HEK293 (cell line): ENCODE measurements at regions not wholly inside any gene's neighbourhood (a gene's known extent, or its start where the extent isn't known, plus 50 kb on each side); places are given as distances from the start of the nearest gene placed in this dataset.

ENCODE experiments used
- CTCF ChIA-PET: fragments of 350-600 bp; formaldehyde crosslinking; extraction: SDS; loops from one replicate; lab custom pipeline; 2021; ENCODE audit warnings: antibody characterized with exemption; lab: Yijun Ruan, JAX
- POLR2A ChIA-PET: fragments of 300-600 bp; formaldehyde crosslinking; extraction: SDS; loops from one replicate; lab custom pipeline; 2020; ENCODE audit warnings: antibody characterized with exemption, inconsistent platforms; lab: Yijun Ruan, JAX
- H3K27ac ChIP-seq: fragments of 200-500 bp; sonication (Bioruptor generic); 2 replicates; pipeline ENCODE4 v1.5.1; 2014; ENCODE audit warnings: low read depth, low read length, control low read depth, inconsistent platforms; ENCODE audit errors: extremely low read depth
- H3K36me3 ChIP-seq, 2 experiments: fragments of 200-500 bp in 1 of 2; sonication (Bioruptor generic) in 1 of 2; 1 replicate in 1 of 2; 2 replicates in 1 of 2; pipeline ENCODE4 v1.5.1; 2014 to 2017; ENCODE audit warnings: inconsistent platforms in 2 of 2, low read length in 2 of 2; ENCODE audit not compliant: control insufficient read depth in 2 of 2, insufficient read depth in 1 of 2
- H3K4me1 ChIP-seq: fragments of 200-500 bp; sonication (Bioruptor generic); 2 replicates; pipeline ENCODE4 v1.5.1; 2014; ENCODE audit warnings: mild to moderate bottlenecking, low read length, inconsistent platforms; ENCODE audit not compliant: control insufficient read depth, insufficient read depth
- H3K4me3 ChIP-seq: 2 replicates; pipeline ENCODE4 v1.5.1; 2011; ENCODE audit warnings: low read depth, mild to moderate bottlenecking, control low read depth, low read length, moderate library complexity
- H3K9me3 ChIP-seq: fragments of 200-500 bp; sonication (Bioruptor generic); 2 replicates; pipeline ENCODE4 v1.5.1; 2014; ENCODE audit warnings: low read depth, low read length, inconsistent platforms; ENCODE audit not compliant: control insufficient read depth, insufficient read depth
- PBX3 ChIP-seq: sonication (generic); formaldehyde crosslinking; IDR thresholded peaks from 2 replicates; pipeline ENCODE4 v1.8.1; 2022; ENCODE audit warnings: mild to moderate bottlenecking, moderate library complexity, missing genetic modification reagents
- ZBTB11 ChIP-seq: fragments of 450-650 bp; formaldehyde crosslinking; conservative IDR thresholded peaks from 2 replicates; pipeline ENCODE4 v1.5.1; 2016; ENCODE audit warnings: low read depth, missing biosample characterization, missing genetic modification characterization
- ZNF132 ChIP-seq: fragments of 450-650 bp; formaldehyde crosslinking; IDR thresholded peaks from 2 replicates; pipeline ENCODE4 v1.5.1; 2017; ENCODE audit warnings: missing biosample characterization, missing genetic modification characterization, borderline replicate concordance
- ZNF2 ChIP-seq: fragments of 450-650 bp; formaldehyde crosslinking; IDR thresholded peaks from 2 replicates; pipeline ENCODE4 v1.5.1; 2016; ENCODE audit warnings: missing biosample characterization, missing genetic modification characterization
- ZNF248 ChIP-seq: fragments of 450-650 bp; formaldehyde crosslinking; IDR thresholded peaks from 2 replicates; pipeline ENCODE4 v1.5.1; 2017; ENCODE audit warnings: missing biosample characterization, missing genetic modification characterization
- ZNF274 ChIP-seq, 2 experiments: fragments of 200-500 bp in 1 of 2; fragments of 450-650 bp in 1 of 2; sonication (Bioruptor generic) in 1 of 2; formaldehyde crosslinking in 1 of 2; IDR thresholded peaks; 2 replicates each; pipeline versions ENCODE4 v1.5.1 to v1.6.1; 2014 to 2016; ENCODE audit warnings: borderline replicate concordance in 1 of 2, inconsistent platforms in 1 of 2, low read length in 1 of 2, missing biosample characterization in 1 of 2, missing genetic modification characterization in 1 of 2
- ZNF280C ChIP-seq: fragments of 450-650 bp; formaldehyde crosslinking; IDR thresholded peaks from 2 replicates; pipeline ENCODE4 v1.5.1; 2016; ENCODE audit warnings: missing biosample characterization, missing genetic modification characterization
- ZNF354C ChIP-seq: fragments of 450-650 bp; formaldehyde crosslinking; IDR thresholded peaks from 2 replicates; pipeline ENCODE4 v1.5.1; 2016; ENCODE audit warnings: missing biosample characterization, missing genetic modification characterization, low read depth, borderline replicate concordance
- ZNF48 ChIP-seq: fragments of 450-650 bp; formaldehyde crosslinking; IDR thresholded peaks from 2 replicates; pipeline ENCODE4 v1.5.1; 2016; ENCODE audit warnings: missing biosample characterization, missing genetic modification characterization
- ZNF660 ChIP-seq: fragments of 450-650 bp; IDR thresholded peaks from 2 replicates; pipeline ENCODE4 v1.5.1; 2018; ENCODE audit warnings: missing biosample characterization, mild to moderate bottlenecking, missing genetic modification characterization
- ZNF704 ChIP-seq: fragments of 450-650 bp; formaldehyde crosslinking; IDR thresholded peaks from 2 replicates; pipeline ENCODE4 v1.5.1; 2016; ENCODE audit warnings: missing biosample characterization, missing genetic modification characterization
- ZNF843 ChIP-seq: fragments of 450-650 bp; formaldehyde crosslinking; IDR thresholded peaks from 2 replicates; pipeline ENCODE4 v1.5.1; 2016; ENCODE audit warnings: missing biosample characterization, missing genetic modification characterization
- ZSCAN23 ChIP-seq: fragments of 450-650 bp; formaldehyde crosslinking; IDR thresholded peaks from 2 replicates; pipeline ENCODE4 v1.5.1; 2016; ENCODE audit warnings: missing biosample characterization, missing genetic modification characterization
- ZSCAN30 ChIP-seq: fragments of 450-650 bp; IDR thresholded peaks from 2 replicates; pipeline ENCODE4 v1.5.1; 2018; ENCODE audit warnings: missing biosample characterization, mild to moderate bottlenecking, missing genetic modification characterization, moderate library complexity
- TF ChIP-seq, protein P1 (sequence below): fragments of 450-650 bp; formaldehyde crosslinking; IDR thresholded peaks from 2 replicates; pipeline ENCODE4 v1.5.0; 2017; ENCODE audit warnings: missing biosample characterization, missing genetic modification characterization, borderline replicate concordance
- TF ChIP-seq, protein P2 (sequence below): IDR thresholded peaks from 2 replicates; pipeline ENCODE4 v1.6.1; 2011; ENCODE audit warnings: mild to moderate bottlenecking, low read depth, low read length, borderline replicate concordance

- no peak for TF ChIP-seq ZSCAN30 (tag by site-specific recombination)
- TF ChIP-seq, protein P1, sequence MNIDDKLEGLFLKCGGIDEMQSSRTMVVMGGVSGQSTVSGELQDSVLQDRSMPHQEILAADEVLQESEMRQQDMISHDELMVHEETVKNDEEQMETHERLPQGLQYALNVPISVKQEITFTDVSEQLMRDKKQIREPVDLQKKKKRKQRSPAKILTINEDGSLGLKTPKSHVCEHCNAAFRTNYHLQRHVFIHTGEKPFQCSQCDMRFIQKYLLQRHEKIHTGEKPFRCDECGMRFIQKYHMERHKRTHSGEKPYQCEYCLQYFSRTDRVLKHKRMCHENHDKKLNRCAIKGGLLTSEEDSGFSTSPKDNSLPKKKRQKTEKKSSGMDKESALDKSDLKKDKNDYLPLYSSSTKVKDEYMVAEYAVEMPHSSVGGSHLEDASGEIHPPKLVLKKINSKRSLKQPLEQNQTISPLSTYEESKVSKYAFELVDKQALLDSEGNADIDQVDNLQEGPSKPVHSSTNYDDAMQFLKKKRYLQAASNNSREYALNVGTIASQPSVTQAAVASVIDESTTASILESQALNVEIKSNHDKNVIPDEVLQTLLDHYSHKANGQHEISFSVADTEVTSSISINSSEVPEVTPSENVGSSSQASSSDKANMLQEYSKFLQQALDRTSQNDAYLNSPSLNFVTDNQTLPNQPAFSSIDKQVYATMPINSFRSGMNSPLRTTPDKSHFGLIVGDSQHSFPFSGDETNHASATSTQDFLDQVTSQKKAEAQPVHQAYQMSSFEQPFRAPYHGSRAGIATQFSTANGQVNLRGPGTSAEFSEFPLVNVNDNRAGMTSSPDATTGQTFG (tag by site-specific recombination): no peak
- no peak for TF ChIP-seq ZNF354C (tag by site-specific recombination)
- no peak for TF ChIP-seq ZNF274 (IDR thresholded peaks at IDR 0.05; ENCODE audit: low read length)
- no peak for TF ChIP-seq ZNF274 (tag by site-specific recombination; IDR thresholded peaks at IDR 0.05; ENCODE audit: borderline replicate concordance)
- TF ChIP-seq ZNF660 (tag by site-specific recombination): no peak
- TF ChIP-seq ZNF248: no peak
- no peak for TF ChIP-seq ZSCAN23 (tag by site-specific recombination)
- TF ChIP-seq, protein P2, sequence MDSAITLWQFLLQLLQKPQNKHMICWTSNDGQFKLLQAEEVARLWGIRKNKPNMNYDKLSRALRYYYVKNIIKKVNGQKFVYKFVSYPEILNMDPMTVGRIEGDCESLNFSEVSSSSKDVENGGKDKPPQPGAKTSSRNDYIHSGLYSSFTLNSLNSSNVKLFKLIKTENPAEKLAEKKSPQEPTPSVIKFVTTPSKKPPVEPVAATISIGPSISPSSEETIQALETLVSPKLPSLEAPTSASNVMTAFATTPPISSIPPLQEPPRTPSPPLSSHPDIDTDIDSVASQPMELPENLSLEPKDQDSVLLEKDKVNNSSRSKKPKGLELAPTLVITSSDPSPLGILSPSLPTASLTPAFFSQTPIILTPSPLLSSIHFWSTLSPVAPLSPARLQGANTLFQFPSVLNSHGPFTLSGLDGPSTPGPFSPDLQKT: no peak
- TF ChIP-seq, all 188 proteins: peak for 0
These were observed 208.5 kb upstream of the TRPM3 start (continued) for GRCh38 chr9:71329873-71330272.

GRCh38 chr9:71326360-71326759 is 204.9 kb upstream of the TRPM3 start:
- no peak overlapping the region for H3K4me3 ChIP-seq
- no peak overlapping the region for H3K27ac ChIP-seq
- TF ChIP-seq ZBTB11 (tag by site-specific recombination) (no peak), ZNF843 (tag by site-specific recombination) (no peak), PBX3 (CRISPR knock-in tag) (no peak), ZNF132 (tag by site-specific recombination) (no peak), ZNF280C (tag by site-specific recombination) (no peak), ZNF2 (tag by site-specific recombination) (no peak), ZNF704 (tag by site-specific recombination) (no peak), ZNF48 (tag by site-specific recombination) (no peak)
- no peaks in the 10 kb centered on the region for H3K9me3 ChIP-seq
- CTCF ChIA-PET: interaction anchor here (0.6 kb wide), 1 partner anchor 31 kb away, joined by 4 read pairs; no protein-coding TSS in a partner anchor
- no peaks in the 10 kb centered on the region for H3K36me3 ChIP-seq
- POLR2A ChIA-PET: no interaction called here
- no peaks in the 10 kb centered on the region for H3K4me1 ChIP-seq
